NCI-H2107 treated with DMSO at 0.1 percent for 48 hours (cell line): ENCODE measurements at regions not wholly inside any gene's neighbourhood (a gene's known extent, or its start where the extent isn't known, plus 50 kb on each side); places are given as distances from the start of the nearest gene placed in this dataset.
"Not testable (repeated sequence)": the region's sequence is repeated elsewhere in the genome, so short reads cannot be mapped to it uniquely, and the experiment has no call there.

Experiments used
- DNase-seq: peaks from one replicate; lab custom pipeline; 2025; ENCODE audit not compliant: unreplicated experiment; lab: John Stamatoyannopoulos, UW

- no peak for DNase-seq
Measured at GRCh38 chr5:155684417-155684816, 642.5 kb upstream of the SGCD start.

- DNase-seq = no peak
Measured at GRCh38 chr5:155686131-155686530, 640.8 kb upstream of the SGCD start.

GRCh38 chr5:155689406-155689805 is 637.6 kb upstream of the SGCD start:
- DNase-seq = no peak

- DNase-seq = no peak
Measured at GRCh38 chr5:155696362-155696761, 630.6 kb upstream of the SGCD start.

GRCh38 chr5:155697236-155697635 is 629.7 kb upstream of the SGCD start:
- DNase-seq = no peak

- DNase-seq = no peak
Measured at GRCh38 chr5:155699385-155699784, 627.6 kb upstream of the SGCD start.

GRCh38 chr5:155700333-155700732 is 626.6 kb upstream of the SGCD start:
- DNase-seq = no peak

- no peak for DNase-seq
Measured at GRCh38 chr5:155711882-155712281, 615.1 kb upstream of the SGCD start.

GRCh38 chr5:155714435-155714834 is 612.5 kb upstream of the SGCD start:
- not testable (repeated sequence) for DNase-seq

GRCh38 chr5:155726267-155726666 is 600.7 kb upstream of the SGCD start:
- DNase-seq = no peak

- no peak for DNase-seq
Measured at GRCh38 chr5:155727512-155728145, 599.3 kb upstream of the SGCD start.

- DNase-seq = no peak
Measured at GRCh38 chr5:155728146-155728856, 598.7 kb upstream of the SGCD start.

GRCh38 chr5:155728857-155729683 is 597.9 kb upstream of the SGCD start:
- no peak for DNase-seq

- no peak for DNase-seq
Measured at GRCh38 chr5:155729684-155730059, 597.3 kb upstream of the SGCD start.

- DNase-seq = no peak
Measured at GRCh38 chr5:155732587-155733376, 594.2 kb upstream of the SGCD start.

- no peak for DNase-seq
Measured at GRCh38 chr5:155733935-155734334, 593.0 kb upstream of the SGCD start.

GRCh38 chr5:155735388-155735787 is 591.6 kb upstream of the SGCD start:
- no peak for DNase-seq

GRCh38 chr5:155738616-155739015 is 588.3 kb upstream of the SGCD start:
- DNase-seq = no peak

- DNase-seq = no peak
Measured at GRCh38 chr5:155746367-155747038, 580.5 kb upstream of the SGCD start.

GRCh38 chr5:155750101-155750500 is 576.9 kb upstream of the SGCD start:
- no peak for DNase-seq

GRCh38 chr5:155750571-155750970 is 576.4 kb upstream of the SGCD start:
- no peak for DNase-seq
